GM12874 (cell line): ENCODE measurements at regions not wholly inside any gene's neighbourhood (a gene's known extent, or its start where the extent isn't known, plus 50 kb on each side); places are given as distances from the start of the nearest gene placed in this dataset.

ENCODE experiments used
- CTCF ChIP-seq: IDR thresholded peaks from 2 replicates; pipeline ENCODE4 v1.5.1; 2011; ENCODE audit warnings: low read depth, mild to moderate bottlenecking, control low read depth, low read length, moderate library complexity; ENCODE audit not compliant: insufficient read depth

GRCh38 chr6:121994919-121995318, 404.5 kb upstream of the HSF2 start:
- no peak for TF ChIP-seq CTCF

GRCh38 chr6:121998631-121999030, 400.8 kb upstream of the HSF2 start:
- TF ChIP-seq CTCF: no peak

- no peak for TF ChIP-seq CTCF
Observed at GRCh38 chr6:121999456-122000065, 399.9 kb upstream of the HSF2 start.

GRCh38 chr6:122005661-122006060, 393.8 kb upstream of the HSF2 start:
- TF ChIP-seq CTCF: no peak

GRCh38 chr6:122007339-122007738, 392.1 kb upstream of the HSF2 start:
- no peak for TF ChIP-seq CTCF

- no peak for TF ChIP-seq CTCF
Observed at GRCh38 chr6:122008101-122008999, 391.1 kb upstream of the HSF2 start.

- TF ChIP-seq CTCF: no peak
Observed at GRCh38 chr6:122009000-122009350, 390.5 kb upstream of the HSF2 start.
